Endodermal cell (in vitro differentiated cells): ENCODE measurements at regions not wholly inside any gene's neighbourhood (a gene's known extent, or its start where the extent isn't known, plus 50 kb on each side); places are given as distances from the start of the nearest gene placed in this dataset.

Experiments
- DNase-seq: peaks from one replicate; pipeline ENCODE4 v3.0.0-alpha.2; 2017
- H3K27ac ChIP-seq: 2 replicates; pipeline ENCODE4 v1.5.1; 2013; ENCODE audit warnings: mild to moderate bottlenecking, low read depth, low read length, moderate library complexity
- H3K27me3 ChIP-seq: 2 replicates; pipeline ENCODE4 v1.6.1; 2013; ENCODE audit warnings: mild to moderate bottlenecking, low read length, moderate library complexity; ENCODE audit not compliant: insufficient read depth, control insufficient read depth, poor library complexity, severe bottlenecking
- H3K36me3 ChIP-seq: 2 replicates; pipeline ENCODE4 v1.7.0; 2013; ENCODE audit warnings: mild to moderate bottlenecking, low read length, moderate library complexity; ENCODE audit not compliant: control insufficient read depth, insufficient read depth
- H3K4me1 ChIP-seq: one replicate; pipeline ENCODE4 v1.7.0; 2013; ENCODE audit warnings: low read length; ENCODE audit not compliant: control insufficient read depth, insufficient read depth
- H3K4me3 ChIP-seq: 2 replicates; pipeline ENCODE4 v1.5.1; 2013; ENCODE audit warnings: mild to moderate bottlenecking, low read length, moderate library complexity
- H3K9ac ChIP-seq: 2 replicates; pipeline ENCODE4 v1.6.1; 2013; ENCODE audit warnings: mild to moderate bottlenecking, low read length, moderate library complexity; ENCODE audit not compliant: poor library complexity, severe bottlenecking; ENCODE audit errors: extremely low read depth
- H3K9me3 ChIP-seq: 2 replicates; pipeline ENCODE4 v1.6.1; 2013; ENCODE audit warnings: mild to moderate bottlenecking, low read length, moderate library complexity; ENCODE audit not compliant: control insufficient read depth
- H3K27ac Mint-ChIP-seq: 2 replicates; pipeline ENCODE4 v1.8.0; 2020; ENCODE audit warnings: mixed read lengths
- H3K27me3 Mint-ChIP-seq: 2 replicates; pipeline ENCODE4 v1.8.0; 2021; ENCODE audit warnings: mild to moderate bottlenecking, mixed read lengths; ENCODE audit not compliant: insufficient read depth
- H3K36me3 Mint-ChIP-seq: 2 replicates; pipeline ENCODE4 v1.8.0; 2020; ENCODE audit warnings: low read depth, mixed read lengths
- H3K4me1 Mint-ChIP-seq: 2 replicates; pipeline ENCODE4 v1.8.0; 2020; ENCODE audit warnings: mixed read lengths
- H3K4me3 Mint-ChIP-seq: 2 replicates; pipeline ENCODE4 v1.8.0; 2020; ENCODE audit warnings: mild to moderate bottlenecking, moderate library complexity, mixed read lengths
- H3K9me3 Mint-ChIP-seq: 2 replicates; pipeline ENCODE4 v1.8.0; 2020; ENCODE audit warnings: mild to moderate bottlenecking, mixed read lengths
- WGBS, 2 experiments: methylation state at CpG; one replicate each; pipeline versions ENCODE4 v1.1.5 to v1.1.7; 2013; ENCODE audit warnings: missing lambda C conversion rate in 2 of 2, mixed read lengths in 1 of 2; ENCODE audit not compliant: insufficient coverage in 1 of 2, insufficient read length in 1 of 2; 5-methylcytosine and 5-hydroxymethylcytosine counted together
- TF ChIP-seq, protein P1 (sequence below): fragments of 200-600 bp; sonication (generic); conservative IDR thresholded peaks from 2 replicates; pipeline ENCODE4 v1.5.0; 2021; ENCODE audit warnings: antibody characterized with exemption, mild to moderate bottlenecking

DNA sequence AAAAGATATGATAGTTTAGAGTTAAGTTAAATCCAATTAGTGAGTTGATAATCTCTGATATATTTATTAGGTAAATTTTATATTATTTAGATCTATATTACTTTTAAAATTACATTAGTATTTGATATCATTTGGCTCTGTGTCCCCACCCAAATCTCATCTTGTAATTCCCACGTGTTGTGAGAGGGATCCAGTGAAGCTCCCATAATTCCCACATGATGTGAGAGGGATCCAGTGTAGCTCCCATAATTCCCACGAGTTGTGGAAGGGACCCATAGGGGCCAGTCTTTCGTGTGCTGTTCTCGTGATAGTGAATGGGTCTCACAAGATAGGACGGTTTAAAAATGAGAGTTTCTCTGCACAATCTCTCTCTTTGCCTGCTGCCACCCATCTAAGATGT lies 1183.6 kb downstream of the NSUN3 start:
- DNase-seq = no peak
- Mint-ChIP-seq H3K36me3 (no peaks in the 10 kb centered on the region), H3K4me3 (no peak overlapping the region), H3K27me3 (no peaks in the 10 kb centered on the region), H3K4me1 (peaks cover 2% of the 10 kb centered on the region), H3K9me3 (no peaks in the 10 kb centered on the region), H3K27ac (no peak overlapping the region)
- H3K27ac ChIP-seq = no peak overlapping the region
- TF ChIP-seq, protein P1, sequence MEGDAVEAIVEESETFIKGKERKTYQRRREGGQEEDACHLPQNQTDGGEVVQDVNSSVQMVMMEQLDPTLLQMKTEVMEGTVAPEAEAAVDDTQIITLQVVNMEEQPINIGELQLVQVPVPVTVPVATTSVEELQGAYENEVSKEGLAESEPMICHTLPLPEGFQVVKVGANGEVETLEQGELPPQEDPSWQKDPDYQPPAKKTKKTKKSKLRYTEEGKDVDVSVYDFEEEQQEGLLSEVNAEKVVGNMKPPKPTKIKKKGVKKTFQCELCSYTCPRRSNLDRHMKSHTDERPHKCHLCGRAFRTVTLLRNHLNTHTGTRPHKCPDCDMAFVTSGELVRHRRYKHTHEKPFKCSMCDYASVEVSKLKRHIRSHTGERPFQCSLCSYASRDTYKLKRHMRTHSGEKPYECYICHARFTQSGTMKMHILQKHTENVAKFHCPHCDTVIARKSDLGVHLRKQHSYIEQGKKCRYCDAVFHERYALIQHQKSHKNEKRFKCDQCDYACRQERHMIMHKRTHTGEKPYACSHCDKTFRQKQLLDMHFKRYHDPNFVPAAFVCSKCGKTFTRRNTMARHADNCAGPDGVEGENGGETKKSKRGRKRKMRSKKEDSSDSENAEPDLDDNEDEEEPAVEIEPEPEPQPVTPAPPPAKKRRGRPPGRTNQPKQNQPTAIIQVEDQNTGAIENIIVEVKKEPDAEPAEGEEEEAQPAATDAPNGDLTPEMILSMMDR = no peak
- no peaks in the 10 kb centered on the region for H3K27me3 ChIP-seq
- no peak overlapping the region for H3K4me3 ChIP-seq
- H3K4me1 ChIP-seq = no peaks in the 10 kb centered on the region
- H3K9ac ChIP-seq = no peak overlapping the region
- H3K9me3 ChIP-seq = no peaks in the 10 kb centered on the region
- WGBS, 2 experiments = 95 to 97% methylated on average over 3 to 5 of the region's 5 CpGs
- no peaks in the 10 kb centered on the region for H3K36me3 ChIP-seq

DNA sequence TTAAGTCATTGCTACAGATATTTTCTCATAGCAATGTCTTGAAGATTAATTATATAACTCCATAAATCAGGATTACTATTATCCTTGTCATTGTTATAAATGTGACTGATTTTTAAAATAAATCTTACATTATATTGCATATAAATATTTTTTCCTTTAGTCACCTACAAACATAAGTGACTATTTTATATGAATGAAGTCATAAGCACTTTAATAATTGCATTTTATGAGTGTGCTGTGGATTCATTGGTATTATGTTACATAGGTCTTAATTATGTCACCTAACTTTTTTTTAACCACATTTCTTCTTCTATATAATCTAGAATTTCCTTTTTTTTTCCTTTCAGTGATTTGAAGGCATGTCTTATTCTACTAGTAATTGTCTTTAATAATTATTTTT lies 1191.2 kb downstream of the NSUN3 start:
- Histone ChIP-seq H3K27me3 (no peaks in the 10 kb centered on the region), H3K36me3 (no peaks in the 10 kb centered on the region), H3K27ac (no peak overlapping the region), H3K4me1 (no peaks in the 10 kb centered on the region), H3K9ac (no peak overlapping the region), H3K9me3 (no peaks in the 10 kb centered on the region), H3K4me3 (no peak overlapping the region)
- no peak for DNase-seq
- Mint-ChIP-seq H3K4me3 (no peak overlapping the region), H3K27ac (no peak overlapping the region), H3K9me3 (no peaks in the 10 kb centered on the region), H3K4me1 (peaks cover 10% of the 10 kb centered on the region), H3K27me3 (no peaks in the 10 kb centered on the region), H3K36me3 (no peaks in the 10 kb centered on the region)
- TF ChIP-seq, protein P1 = no peak

- Histone ChIP-seq H3K4me1 (no peaks in the 10 kb centered on the region), H3K9ac (no peak overlapping the region), H3K27me3 (no peaks in the 10 kb centered on the region), H3K9me3 (no peaks in the 10 kb centered on the region), H3K36me3 (no peaks in the 10 kb centered on the region), H3K4me3 (no peak overlapping the region), H3K27ac (no peak overlapping the region)
- Mint-ChIP-seq H3K27ac (no peak overlapping the region), H3K4me1 (peaks cover 10% of the 10 kb centered on the region), H3K27me3 (no peaks in the 10 kb centered on the region), H3K4me3 (no peak overlapping the region), H3K36me3 (no peaks in the 10 kb centered on the region), H3K9me3 (no peaks in the 10 kb centered on the region)
- TF ChIP-seq, protein P1 = no peak
- no peak for DNase-seq
- WGBS, 2 experiments = 91 to 96% methylated on average over 6 of the region's 6 CpGs
Measured at GRCh38 chr3:95254758-95255157, 1191.9 kb downstream of the NSUN3 start.
